Eye (tissue), 1 donor: ENCODE measurements at regions not wholly inside any gene's neighbourhood (a gene's known extent, or its start where the extent isn't known, plus 50 kb on each side); places are given as distances from the start of the nearest gene placed in this dataset.
"Not testable (repeated sequence)": the region's sequence is repeated elsewhere in the genome, so short reads cannot be mapped to it uniquely, and the experiment has no call there.

Experiments
- DNase-seq: peaks from one replicate; pipeline ENCODE4 v3.0.0-alpha.2; 2015

- DNase-seq: no peak
Measured at GRCh38 chr9:24333629-24334028, 212.1 kb downstream of the IZUMO3 start.

- peak; percentile 56 for DNase-seq
Measured at GRCh38 chr9:24298912-24299311, 246.8 kb downstream of the IZUMO3 start.

- DNase-seq: no peak
Measured at GRCh38 chr9:24297931-24298330, 247.8 kb downstream of the IZUMO3 start.

GRCh38 chr9:24296124-24296523 is 249.6 kb downstream of the IZUMO3 start:
- DNase-seq: no peak

- DNase-seq: no peak
Measured at GRCh38 chr9:24293386-24293785, 252.3 kb downstream of the IZUMO3 start.

- DNase-seq: no peak
Measured at GRCh38 chr9:24286761-24287160, 258.9 kb downstream of the IZUMO3 start.

- no peak for DNase-seq
Measured at GRCh38 chr9:24258626-24259025, 287.1 kb downstream of the IZUMO3 start.

GRCh38 chr9:24257726-24258125 is 288.0 kb downstream of the IZUMO3 start:
- peak; percentile 55 for DNase-seq

- DNase-seq: no peak
Measured at GRCh38 chr9:24245988-24246387, 299.7 kb downstream of the IZUMO3 start.

GRCh38 chr9:24242576-24242975 is 303.1 kb downstream of the IZUMO3 start:
- peak; percentile 7 for DNase-seq

- no peak for DNase-seq
Measured at GRCh38 chr9:24218656-24219055, 327.0 kb downstream of the IZUMO3 start.

- no peak for DNase-seq
Measured at GRCh38 chr9:24210641-24211040, 335.1 kb downstream of the IZUMO3 start.

- no peak for DNase-seq
Measured at GRCh38 chr9:24189986-24190385, 355.7 kb downstream of the IZUMO3 start.

GRCh38 chr9:24180572-24180971 is 354.5 kb upstream of the ELAVL2 start:
- DNase-seq: not testable (repeated sequence)

- DNase-seq: no peak
Measured at GRCh38 chr9:24144796-24145195, 318.8 kb upstream of the ELAVL2 start.

- DNase-seq: not testable (repeated sequence)
Measured at GRCh38 chr9:24135072-24135471, 309.0 kb upstream of the ELAVL2 start.

GRCh38 chr9:24132244-24132643 is 306.2 kb upstream of the ELAVL2 start:
- no peak for DNase-seq

GRCh38 chr9:24127519-24127918 is 301.5 kb upstream of the ELAVL2 start:
- DNase-seq: no peak

- DNase-seq: no peak
Measured at GRCh38 chr9:24118190-24118589, 292.1 kb upstream of the ELAVL2 start.

- no peak for DNase-seq
Measured at GRCh38 chr9:24096756-24097155, 270.7 kb upstream of the ELAVL2 start.

GRCh38 chr9:24095246-24095645 is 269.2 kb upstream of the ELAVL2 start:
- DNase-seq: peak; percentile 6

- DNase-seq: no peak
Measured at GRCh38 chr9:24090566-24090965, 264.5 kb upstream of the ELAVL2 start.

GRCh38 chr9:24073666-24074065 is 247.6 kb upstream of the ELAVL2 start:
- DNase-seq: no peak

GRCh38 chr9:24073007-24073592 is 247.1 kb upstream of the ELAVL2 start:
- peak; percentile 67 for DNase-seq

- DNase-seq: peak; percentile 74
Measured at GRCh38 chr9:24071716-24072115, 245.7 kb upstream of the ELAVL2 start.

- DNase-seq: no peak
Measured at GRCh38 chr9:24071091-24071490, 245.1 kb upstream of the ELAVL2 start.
